ENCODE measurements at regions not wholly inside any gene's neighbourhood (a gene's known extent, or its start where the extent isn't known, plus 50 kb on each side); places are given as distances from the start of the nearest gene placed in this dataset.
"Not testable (repeated sequence)": the region's sequence is repeated elsewhere in the genome, so short reads cannot be mapped to it uniquely, and the experiment has no call there.

DNA sequence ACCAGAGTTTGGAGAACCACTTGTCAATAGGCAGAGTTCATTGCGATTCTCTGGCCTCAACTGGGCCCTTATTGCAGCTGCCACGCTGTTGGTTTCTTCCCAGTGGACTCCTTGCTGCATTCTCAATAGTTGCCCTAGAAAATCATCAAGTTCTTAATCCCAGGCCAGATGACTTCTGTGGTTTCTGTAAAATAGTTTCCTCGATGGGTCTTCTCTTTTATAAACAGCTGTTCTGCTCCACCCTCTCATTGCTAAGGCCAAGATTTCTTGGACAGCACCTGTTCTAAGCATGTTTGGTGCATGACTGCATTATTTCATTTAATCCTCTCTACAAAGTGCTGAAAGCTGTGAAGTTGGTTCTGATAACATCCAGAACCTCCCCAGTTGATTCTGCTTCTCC lies 131.0 kb downstream of the BCL2L11 start:
- no peak for DNase-seq (ENCODE audit: low spot score)

DNA sequence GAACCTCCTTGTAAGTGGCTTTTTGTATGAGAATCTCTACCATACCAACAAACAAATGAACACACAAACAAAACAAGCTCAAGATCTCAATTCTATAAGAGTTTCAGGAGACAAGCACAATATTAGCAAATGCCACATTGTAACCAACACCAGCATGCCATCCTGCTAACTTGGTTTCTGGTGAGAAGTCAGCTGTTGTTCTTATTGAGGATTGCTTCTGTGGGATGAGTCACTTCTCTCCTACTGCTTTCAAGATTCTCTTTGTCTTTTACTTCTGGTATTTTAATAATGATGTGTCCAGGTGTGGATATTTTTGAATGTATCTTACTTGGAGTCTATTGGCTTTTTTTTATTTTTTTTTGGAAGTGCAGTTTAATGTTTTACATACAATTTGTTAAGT lies 131.7 kb downstream of the BCL2L11 start:
- DNase-seq (ENCODE audit: low spot score), result no peak

DNA sequence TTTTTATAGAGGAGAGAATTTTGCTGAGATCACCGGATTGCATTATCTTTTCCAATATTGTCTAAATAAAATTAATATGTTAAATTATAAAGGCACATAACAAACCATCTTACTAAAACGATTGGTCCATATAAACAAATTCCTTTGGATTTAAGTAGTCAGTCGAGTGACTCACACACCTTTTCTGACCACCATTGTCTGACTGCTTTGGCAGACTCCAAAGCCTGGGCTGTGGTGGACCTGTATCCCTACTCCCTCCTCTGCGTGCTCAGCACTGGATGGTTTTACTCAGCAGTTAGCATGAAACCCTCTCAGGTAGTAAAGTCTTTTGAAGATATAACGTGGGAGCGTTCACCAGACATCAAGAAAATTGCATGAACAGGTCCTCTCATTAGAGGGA lies 134.2 kb downstream of the BCL2L11 start:
- not testable (repeated sequence) for DNase-seq (ENCODE audit: low spot score)

DNA sequence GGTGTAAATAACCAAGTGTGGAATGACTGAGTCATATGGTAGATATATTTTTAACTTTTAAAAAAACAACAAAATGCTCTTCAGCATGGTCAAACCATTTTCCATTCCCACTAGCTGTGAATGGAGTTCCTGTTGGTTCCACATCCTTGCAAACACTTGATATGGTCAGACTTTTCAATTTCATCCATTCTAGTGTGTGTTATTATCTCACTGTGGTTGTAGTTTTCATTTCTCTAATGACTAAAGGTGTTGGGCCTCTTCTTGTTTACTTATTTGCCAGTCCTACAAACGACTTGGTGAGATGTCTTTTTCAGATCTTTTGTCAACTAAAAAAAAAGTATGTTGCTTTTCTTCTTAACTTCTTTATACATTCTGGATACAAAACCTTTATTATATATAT lies 135.9 kb downstream of the BCL2L11 start:
- DNase-seq (ENCODE audit: low spot score), result not testable (repeated sequence)

DNA sequence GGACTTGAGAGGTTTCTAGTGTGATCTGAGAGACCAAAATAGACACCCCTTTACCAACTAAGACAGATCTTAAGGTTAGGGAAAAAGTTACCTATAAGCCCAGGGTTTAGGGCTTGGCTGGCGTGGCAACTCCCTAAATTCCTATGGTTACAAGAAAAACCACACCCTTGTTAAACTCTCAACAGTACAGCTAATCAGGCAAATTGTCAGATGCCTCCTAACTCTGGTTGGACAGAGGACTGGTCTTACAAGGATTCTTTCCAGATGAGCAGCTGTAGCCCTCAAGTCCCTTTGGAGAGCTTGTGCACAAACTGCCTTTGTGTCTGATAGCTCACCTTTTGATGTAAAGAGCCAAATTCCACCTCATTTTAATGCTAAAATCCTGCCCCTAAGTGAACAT lies 136.9 kb downstream of the BCL2L11 start:
- DNase-seq (ENCODE audit: low spot score), result not testable (repeated sequence)

DNA sequence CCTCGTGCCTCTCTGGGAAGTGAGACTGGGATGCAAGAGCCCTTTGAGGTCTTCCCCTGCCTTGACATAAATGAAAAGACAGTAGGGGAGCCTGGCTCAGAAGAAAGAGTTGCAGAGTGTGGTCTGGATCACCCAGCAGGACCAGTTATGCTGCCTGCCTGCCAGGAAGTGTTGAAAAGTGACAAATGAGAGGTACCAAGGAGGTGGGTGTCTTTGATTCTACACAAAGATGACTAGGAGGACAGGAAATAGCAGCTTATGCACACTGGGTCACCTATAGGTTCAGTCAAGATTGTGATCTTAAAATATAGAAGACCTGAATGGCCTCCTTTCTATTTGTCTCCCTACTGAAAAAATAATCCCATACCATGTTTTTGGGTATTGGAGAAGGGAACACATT lies 137.6 kb downstream of the BCL2L11 start:
- not testable (repeated sequence) for DNase-seq (ENCODE audit: low spot score)

DNA sequence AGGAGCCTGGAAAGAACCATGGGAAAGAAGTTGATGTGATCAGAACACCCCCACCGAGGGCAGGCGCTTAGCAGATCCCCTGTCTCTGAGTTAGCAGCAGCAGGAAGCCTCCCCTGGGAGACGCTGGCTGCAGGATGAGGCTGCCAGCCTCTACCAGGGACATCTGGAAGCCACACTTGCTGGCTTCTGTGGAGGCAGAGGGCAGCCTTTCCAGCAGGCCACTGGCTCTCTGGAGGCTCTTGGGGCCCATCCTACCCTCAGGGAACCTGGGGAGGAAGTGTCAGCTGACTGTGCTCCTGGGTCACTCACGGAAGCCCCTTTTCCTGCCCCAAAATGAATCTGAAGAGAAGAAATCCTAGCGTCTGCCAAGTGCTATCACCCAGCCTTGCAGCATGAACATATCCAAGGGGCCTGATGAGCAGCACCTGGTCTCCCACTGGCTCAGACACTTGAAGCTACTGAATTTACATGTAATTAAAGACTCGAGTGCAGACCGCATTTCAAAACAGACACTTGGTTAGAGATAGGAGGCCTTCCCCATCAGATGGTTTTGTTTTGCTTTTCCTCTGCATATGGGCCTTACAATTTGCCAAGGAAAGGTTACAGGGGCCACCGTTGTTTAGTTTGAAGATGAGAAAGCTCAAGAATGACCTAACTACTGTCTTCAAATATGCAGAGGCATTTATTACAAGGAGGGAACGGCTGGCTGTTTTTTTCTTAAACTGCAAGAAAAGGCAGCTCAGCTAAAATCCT lies 142.1 kb downstream of the BCL2L11 start:
- DNase-seq (ENCODE audit: low spot score), result peak; percentile 45

DNA sequence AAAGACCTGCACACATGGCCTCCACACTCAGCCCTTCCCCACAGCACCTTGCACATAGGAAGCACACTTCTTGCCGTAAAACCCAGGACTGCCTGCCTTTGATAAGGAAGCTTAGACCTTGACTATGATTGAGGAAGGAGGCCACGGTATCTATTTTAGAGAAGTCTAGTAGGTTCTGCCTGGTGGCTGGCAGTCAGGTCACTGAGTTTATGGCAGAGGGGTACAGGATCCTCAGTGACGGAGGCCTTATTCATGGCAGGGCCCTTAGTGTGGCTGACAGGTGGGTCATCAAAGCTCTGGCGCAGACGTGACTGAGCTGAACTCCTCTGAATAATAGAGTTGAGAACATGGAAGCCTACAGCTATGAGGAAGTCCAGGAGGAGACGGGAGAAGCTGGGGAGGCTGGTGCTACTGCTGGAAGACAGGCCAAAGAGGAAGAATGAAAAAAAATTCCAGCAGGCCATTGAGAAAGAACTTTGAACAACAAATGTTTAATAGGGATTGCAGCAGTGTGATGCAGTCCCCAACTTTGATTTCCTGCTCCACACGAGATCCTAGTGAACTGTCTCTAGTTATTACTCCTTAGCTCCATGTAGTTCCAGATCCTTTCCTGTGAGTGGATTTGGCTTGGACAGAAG lies 142.8 kb downstream of the BCL2L11 start:
- not testable (repeated sequence) for DNase-seq (ENCODE audit: low spot score)

DNA sequence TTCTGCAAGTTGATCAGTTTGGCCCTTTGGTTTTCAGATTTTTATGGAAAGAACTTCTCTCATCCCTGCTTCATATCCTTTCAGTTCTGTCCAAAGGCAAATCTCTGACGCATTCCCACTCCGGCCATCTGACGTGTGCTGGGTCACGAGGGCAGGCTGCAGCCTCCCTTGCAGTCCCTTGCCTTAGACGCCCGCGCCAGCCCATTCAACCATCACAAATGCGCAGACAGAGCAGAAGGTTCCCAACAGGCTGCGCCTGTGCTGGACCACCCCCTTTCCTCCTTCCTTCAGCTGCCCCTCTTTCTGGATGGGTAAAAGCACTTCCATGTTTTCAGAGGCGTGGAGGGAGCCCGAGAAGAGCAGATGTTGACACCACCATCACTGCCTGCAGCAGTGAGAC lies 144.2 kb downstream of the BCL2L11 start:
- DNase-seq (ENCODE audit: low spot score), result not testable (repeated sequence)

DNA sequence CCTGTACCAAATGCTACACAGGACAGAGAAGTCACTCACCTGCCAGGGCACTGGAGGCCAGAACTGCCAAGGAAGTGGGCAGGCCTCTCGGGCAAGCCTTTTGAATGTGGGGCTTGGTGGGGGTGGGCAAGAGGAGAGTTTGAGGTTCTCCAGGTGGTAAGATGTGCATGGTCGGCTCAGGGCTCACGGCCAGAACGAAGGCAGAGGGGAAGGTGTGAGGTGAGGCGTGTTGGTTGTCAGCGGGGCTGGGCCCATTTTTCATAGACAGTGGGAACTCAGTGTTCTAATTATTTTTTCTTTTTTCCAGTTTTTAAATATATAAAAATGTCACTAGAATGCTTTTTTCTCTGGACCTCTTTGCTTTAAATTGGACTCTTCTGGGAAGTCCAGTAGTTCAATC lies 145.8 kb downstream of the BCL2L11 start:
- not testable (repeated sequence) for DNase-seq (ENCODE audit: low spot score)

DNA sequence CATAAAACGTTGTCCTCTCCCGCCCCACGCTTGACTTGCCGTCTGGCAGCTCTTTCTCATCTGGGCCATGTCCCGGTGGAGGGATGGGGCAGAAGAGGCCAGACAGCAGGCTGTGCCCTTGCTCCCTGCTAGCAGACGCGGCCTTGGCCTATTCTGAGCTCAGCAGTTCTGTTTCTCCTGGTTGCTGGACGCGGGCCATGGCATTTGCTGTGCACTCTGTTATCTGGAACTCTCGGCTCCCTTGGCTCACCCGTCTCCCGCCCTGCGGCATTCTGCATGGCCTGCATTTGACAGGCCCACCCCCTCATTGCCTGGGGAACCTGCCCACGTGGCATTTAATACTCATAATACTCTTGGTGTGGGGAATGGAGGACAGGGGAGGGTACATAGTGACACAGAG lies 146.3 kb downstream of the BCL2L11 start:
- not testable (repeated sequence) for DNase-seq (ENCODE audit: low spot score)

DNA sequence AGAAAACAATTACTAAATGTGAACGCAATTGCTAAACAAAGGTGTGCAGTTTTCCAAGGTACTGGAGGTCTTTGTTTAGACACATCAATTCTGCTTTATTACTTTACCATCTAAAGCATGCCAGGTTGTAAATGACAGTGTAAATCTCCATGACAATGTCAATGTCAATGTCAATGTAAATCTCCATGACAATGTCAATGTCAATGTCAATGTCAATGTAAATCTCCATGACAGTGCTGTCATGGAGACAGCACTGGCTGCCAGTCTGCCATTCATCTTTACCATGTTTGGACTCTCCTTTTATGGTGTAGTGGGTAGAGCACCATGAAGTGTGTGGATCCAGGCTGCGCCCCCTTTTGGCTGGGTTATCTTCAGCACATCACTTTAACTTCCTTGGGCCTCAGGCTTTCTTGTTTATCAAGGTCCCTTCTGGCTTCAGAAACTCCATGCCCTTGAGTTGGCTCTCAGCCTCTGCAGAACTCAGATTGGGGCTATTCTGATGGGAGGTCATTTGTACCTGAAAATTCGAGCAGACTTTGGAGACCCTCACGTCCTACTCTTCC lies 149.1 kb downstream of the BCL2L11 start:
- not testable (repeated sequence) for DNase-seq (ENCODE audit: low spot score)

DNA sequence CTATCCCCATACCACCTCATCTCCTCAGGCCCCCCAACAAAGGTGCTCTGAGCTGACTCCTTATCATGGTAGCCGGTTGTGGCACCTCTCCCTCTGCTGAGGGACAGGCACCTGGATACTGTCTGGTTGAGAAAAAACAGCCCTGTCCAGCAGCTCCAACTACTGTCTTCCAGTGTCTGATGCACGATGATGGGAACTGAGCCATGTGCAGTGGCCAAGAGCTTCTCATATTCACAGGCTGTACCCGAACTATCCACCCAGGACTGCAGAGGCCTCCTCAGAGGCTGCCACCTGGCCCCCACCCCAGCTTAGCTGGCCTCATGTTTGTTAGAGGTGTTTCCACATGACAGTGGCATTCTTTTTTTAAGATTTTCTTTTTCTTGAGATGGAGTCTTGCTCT lies 149.9 kb downstream of the BCL2L11 start:
- not testable (repeated sequence) for DNase-seq (ENCODE audit: low spot score)

DNA sequence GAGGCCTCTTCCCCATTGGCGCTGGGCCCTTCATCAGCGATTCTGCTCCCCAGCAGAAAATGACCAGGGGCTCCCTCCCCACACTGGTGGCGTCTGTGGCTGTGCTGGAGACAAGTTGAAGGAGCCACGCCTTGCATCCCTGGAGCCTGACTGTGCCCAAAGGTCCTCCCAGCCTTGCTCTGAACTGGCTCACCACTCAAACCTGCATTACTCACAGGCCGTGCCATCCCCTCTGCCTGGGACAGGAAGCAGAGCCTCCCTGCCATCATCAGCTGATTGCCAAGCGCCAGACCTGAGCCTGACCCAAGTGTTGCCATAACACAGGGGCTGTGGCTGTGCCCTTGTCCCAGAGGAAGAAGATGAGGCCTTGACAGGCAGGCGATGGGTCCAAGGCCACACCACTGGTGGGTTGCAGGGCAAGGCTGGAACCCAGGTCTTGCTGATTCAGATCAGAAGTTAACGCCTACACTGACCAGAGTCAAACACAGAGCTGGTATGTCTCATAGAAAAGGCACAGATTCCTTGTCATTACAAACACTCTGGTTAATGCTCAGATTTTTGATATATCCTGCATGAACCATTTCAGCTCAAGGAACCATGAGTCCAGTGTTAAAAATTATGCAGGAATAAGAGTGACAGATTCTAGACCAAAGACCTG lies 151.1 kb downstream of the BCL2L11 start:
- not testable (repeated sequence) for DNase-seq (ENCODE audit: low spot score)

DNA sequence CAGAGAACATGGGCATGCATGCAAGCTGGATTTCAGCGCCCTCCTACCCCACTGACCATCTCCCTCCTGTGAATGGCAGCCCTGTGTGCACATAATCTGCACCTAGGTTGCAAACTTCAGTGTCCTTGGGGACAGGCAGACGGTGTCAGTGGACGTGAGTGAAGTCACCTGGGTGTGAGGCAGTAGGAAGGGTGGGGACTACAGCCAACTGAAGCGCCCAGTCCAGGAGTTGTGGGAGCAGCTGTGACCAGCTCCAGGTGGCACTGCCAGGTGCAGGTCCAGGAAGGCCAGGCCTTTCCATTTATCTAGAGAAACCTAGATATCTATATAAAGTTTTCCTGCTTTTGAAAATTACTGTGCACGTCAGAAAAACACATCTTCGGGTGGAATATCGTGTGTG lies 152.3 kb downstream of the BCL2L11 start:
- DNase-seq (ENCODE audit: low spot score), result not testable (repeated sequence)

DNA sequence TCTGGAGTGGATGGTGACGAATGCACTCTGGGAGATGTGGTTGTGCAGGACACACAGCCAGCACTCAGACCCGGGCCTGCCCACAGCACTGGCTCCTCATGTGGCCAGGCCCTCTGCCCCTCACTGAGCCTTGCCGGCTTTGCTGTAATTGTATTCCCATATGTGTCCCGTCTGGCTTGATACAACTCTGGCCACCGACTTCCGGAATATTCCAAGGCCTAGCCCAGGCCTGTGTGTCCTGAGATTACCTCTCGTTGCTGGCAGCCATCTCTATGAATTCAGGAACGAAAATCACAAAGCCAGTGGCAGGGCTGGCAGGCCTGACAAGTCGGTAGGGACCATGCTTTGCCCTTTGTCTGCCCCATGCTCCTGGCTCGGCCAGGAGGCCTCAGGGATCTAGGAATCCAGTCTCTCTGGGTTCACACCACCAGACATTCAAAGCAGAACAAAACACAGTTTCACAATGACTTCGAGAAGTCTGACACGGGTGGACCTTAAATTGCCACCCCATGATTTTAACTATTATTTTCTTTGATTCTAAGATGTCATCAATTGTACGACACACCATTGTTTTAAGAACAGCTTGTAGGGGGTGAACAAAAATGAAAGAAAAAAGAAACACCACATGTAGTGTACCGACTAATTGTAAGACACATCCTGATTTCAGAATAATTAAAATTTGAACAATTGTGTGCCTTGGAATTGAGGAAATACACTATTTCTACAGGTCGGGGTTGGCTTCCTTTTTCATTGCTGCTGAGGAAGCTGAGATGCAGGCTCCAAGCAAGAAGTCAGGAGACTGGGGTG lies 154.5 kb downstream of the BCL2L11 start:
- DNase-seq (ENCODE audit: low spot score), result not testable (repeated sequence)

DNA sequence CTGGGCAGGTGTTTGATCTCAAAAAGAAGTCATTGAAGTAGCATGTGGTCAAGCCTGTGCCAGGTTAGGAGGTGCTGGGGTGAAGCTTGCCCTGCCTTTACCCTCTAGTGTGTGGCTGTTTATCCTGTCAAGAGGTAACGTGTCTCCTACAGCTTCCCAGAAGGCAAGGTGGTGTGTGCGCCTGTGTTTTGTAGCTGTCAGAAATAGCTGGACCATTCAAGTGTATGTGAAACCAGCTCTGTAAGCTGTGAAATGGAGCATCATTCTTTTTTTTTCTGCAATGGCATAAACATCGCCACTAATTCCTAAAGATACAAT lies 155.1 kb downstream of the BCL2L11 start:
- DNase-seq (ENCODE audit: low spot score), result not testable (repeated sequence)

DNA sequence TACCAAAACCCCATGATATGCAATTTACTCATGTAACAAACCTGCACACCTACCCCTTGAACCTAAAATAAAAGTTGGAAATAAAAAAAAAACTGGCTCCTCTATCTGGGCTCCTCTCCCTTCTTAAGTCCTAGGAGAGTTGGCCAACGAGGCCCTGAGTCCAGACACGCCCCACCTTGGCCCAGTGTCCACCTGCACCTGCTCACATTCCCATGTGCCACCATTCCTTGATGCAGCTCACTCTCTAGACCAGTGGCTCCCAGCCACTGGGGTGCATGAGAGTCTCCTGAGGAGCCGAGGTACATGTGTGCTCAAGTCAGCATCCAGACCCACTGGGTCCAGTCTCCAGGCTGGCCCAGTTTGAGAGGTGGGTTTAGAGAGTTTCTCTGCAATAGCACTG lies 157.4 kb downstream of the BCL2L11 start:
- DNase-seq (ENCODE audit: low spot score), result not testable (repeated sequence)

DNA sequence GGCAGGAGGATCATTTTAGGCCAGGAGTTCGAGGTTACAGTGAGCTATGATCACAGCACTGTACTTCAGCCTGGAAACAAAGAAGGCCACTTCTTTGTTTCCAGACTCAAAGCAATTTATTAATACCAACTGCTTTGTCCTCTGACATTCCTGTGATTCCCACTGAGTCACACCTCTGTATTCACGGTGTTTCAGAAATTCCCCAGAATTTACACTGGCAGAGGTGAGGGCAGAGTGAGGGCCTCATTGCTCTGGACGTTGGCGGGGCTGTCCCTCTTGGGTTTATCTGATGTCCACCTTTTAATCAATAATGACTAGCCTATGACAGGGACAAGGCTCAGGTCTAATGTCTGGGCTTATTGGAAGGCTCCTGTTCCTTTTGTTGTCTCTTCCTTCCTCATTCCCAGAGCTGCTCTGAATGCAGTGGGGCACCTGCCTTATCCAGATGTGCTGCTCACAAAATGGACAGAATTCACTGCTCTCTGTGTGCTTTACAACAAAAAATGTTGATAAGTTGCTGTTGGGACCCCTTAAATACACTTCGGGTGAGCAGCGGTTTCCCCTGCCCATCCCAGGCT lies 160.1 kb downstream of the BCL2L11 start:
- not testable (repeated sequence) for DNase-seq (ENCODE audit: low spot score)

DNA sequence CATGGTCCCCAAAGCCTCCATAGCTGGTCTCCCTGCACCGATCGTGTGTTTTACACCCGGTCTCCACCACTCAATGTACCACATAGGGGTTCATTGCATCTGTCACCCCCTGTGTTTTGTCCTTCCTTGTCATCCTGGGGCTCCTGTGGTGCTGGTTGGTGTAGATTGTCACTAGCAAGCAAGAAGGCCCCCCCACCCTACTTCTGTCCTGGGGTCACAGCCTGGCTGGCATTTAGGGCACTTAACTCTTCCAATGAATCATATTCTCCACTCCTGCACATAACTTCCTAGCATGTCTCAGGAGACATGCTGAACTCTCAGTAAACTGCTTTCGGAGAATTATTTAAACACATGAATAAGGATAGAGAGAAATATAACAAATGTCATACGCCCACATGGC lies 161.4 kb downstream of the BCL2L11 start:
- not testable (repeated sequence) for DNase-seq (ENCODE audit: low spot score)

All from SK-N-DZ (cell line).